ENCODE measurements at regions not wholly inside any gene's neighbourhood (a gene's known extent, or its start where the extent isn't known, plus 50 kb on each side); places are given as distances from the start of the nearest gene placed in this dataset.

GRCh38 chr16:61379311-61379710, 656.9 kb downstream of the CDH8 start:
- CTCF ChIA-PET = interaction anchor here (0.9 kb wide), 1 partner anchor 19 kb away, joined by 4 read pairs; no protein-coding TSS in a partner anchor
- intact Hi-C loops (cut with micrococcal nuclease) = no loop called here
- Mint-ChIP-seq H3K27ac (ENCODE audit: low read depth, unreplicated experiment) (no peak overlapping the region), H3K9me3 (ENCODE audit: unreplicated experiment) (no peaks in the 10 kb centered on the region), H3K27me3 (ENCODE audit: insufficient read depth, unreplicated experiment) (peaks cover 71% of the 10 kb centered on the region), H3K36me3 (ENCODE audit: insufficient read depth, unreplicated experiment) (no peaks in the 10 kb centered on the region), H3K4me3 (ENCODE audit: unreplicated experiment) (no peak overlapping the region), H3K4me1 (ENCODE audit: insufficient read depth, unreplicated experiment) (no peaks in the 10 kb centered on the region)
- no TSS peak for BruUV-seq (replicated peaks)
- no peak for DNase-seq (ENCODE audit: unreplicated experiment)
- POLR2A ChIA-PET = no interaction called here
- TF ChIP-seq CTCF (IDR thresholded peaks at IDR 0.05; ENCODE audit: unreplicated experiment) = no peak

GRCh38 chr16:61374071-61374470, 662.2 kb downstream of the CDH8 start:
- intact Hi-C loops (cut with micrococcal nuclease) = no loop called here
- Mint-ChIP-seq H3K36me3 (ENCODE audit: insufficient read depth, unreplicated experiment) (no peaks in the 10 kb centered on the region), H3K4me1 (ENCODE audit: insufficient read depth, unreplicated experiment) (no peaks in the 10 kb centered on the region), H3K27me3 (ENCODE audit: insufficient read depth, unreplicated experiment) (peaks cover 69% of the 10 kb centered on the region), H3K27ac (ENCODE audit: low read depth, unreplicated experiment) (no peak overlapping the region), H3K9me3 (ENCODE audit: unreplicated experiment) (no peaks in the 10 kb centered on the region), H3K4me3 (ENCODE audit: unreplicated experiment) (no peak overlapping the region)
- ChIA-PET POLR2A (no interaction called here), CTCF (no interaction called here)
- no peak for DNase-seq (ENCODE audit: unreplicated experiment)
- BruUV-seq (replicated peaks) = no TSS peak
- no peak for TF ChIP-seq CTCF (IDR thresholded peaks at IDR 0.05; ENCODE audit: unreplicated experiment)

- BruUV-seq (replicated peaks) = no TSS peak
- CTCF ChIA-PET = no interaction called here
- no peak for TF ChIP-seq CTCF (IDR thresholded peaks at IDR 0.05; ENCODE audit: unreplicated experiment)
- Mint-ChIP-seq H3K27me3 (ENCODE audit: insufficient read depth, unreplicated experiment) (peaks cover 84% of the 10 kb centered on the region), H3K27ac (ENCODE audit: low read depth, unreplicated experiment) (no peak overlapping the region), H3K9me3 (ENCODE audit: unreplicated experiment) (no peaks in the 10 kb centered on the region), H3K36me3 (ENCODE audit: insufficient read depth, unreplicated experiment) (no peaks in the 10 kb centered on the region), H3K4me1 (ENCODE audit: insufficient read depth, unreplicated experiment) (no peaks in the 10 kb centered on the region), H3K4me3 (ENCODE audit: unreplicated experiment) (no peak overlapping the region)
- POLR2A ChIA-PET = no interaction called here
- intact Hi-C loops (cut with micrococcal nuclease) = no loop called here
- DNase-seq (ENCODE audit: unreplicated experiment) = no peak
Measured at GRCh38 chr16:61371881-61372280, 664.4 kb downstream of the CDH8 start.

GRCh38 chr16:61371388-61371787, 664.9 kb downstream of the CDH8 start:
- Mint-ChIP-seq H3K36me3 (ENCODE audit: insufficient read depth, unreplicated experiment) (no peaks in the 10 kb centered on the region), H3K4me3 (ENCODE audit: unreplicated experiment) (no peak overlapping the region), H3K9me3 (ENCODE audit: unreplicated experiment) (no peaks in the 10 kb centered on the region), H3K4me1 (ENCODE audit: insufficient read depth, unreplicated experiment) (no peaks in the 10 kb centered on the region), H3K27ac (ENCODE audit: low read depth, unreplicated experiment) (no peak overlapping the region), H3K27me3 (ENCODE audit: insufficient read depth, unreplicated experiment) (peaks cover 89% of the 10 kb centered on the region)
- TF ChIP-seq CTCF (IDR thresholded peaks at IDR 0.05; ENCODE audit: unreplicated experiment) = no peak
- intact Hi-C loops (cut with micrococcal nuclease) = no loop called here
- ChIA-PET CTCF (no interaction called here), POLR2A (no interaction called here)
- DNase-seq (ENCODE audit: unreplicated experiment) = no peak
- BruUV-seq (replicated peaks) = no TSS peak
